ENCODE measurements at regions not wholly inside any gene's neighbourhood (a gene's known extent, or its start where the extent isn't known, plus 50 kb on each side); places are given as distances from the start of the nearest gene placed in this dataset.
"Not testable (repeated sequence)": the region's sequence is repeated elsewhere in the genome, so short reads cannot be mapped to it uniquely, and the experiment has no call there.

- TF ChIP-seq STAT6 (CRISPR knock-in tag; conservative IDR thresholded peaks at IDR 0.05; ENCODE audit: low read depth), result no peak
- TF ChIP-seq MYBL2 (CRISPR knock-in tag; IDR thresholded peaks at IDR 0.05), result no peak
- no peak for TF ChIP-seq ZBTB21 (CRISPR knock-in tag; IDR thresholded peaks at IDR 0.05; ENCODE audit: borderline replicate concordance)
- no peak for TF ChIP-seq ATF3 (CRISPR knock-in tag; conservative IDR thresholded peaks at IDR 0.05)
- TF ChIP-seq PRDM15 (CRISPR knock-in tag; IDR thresholded peaks at IDR 0.05), result no peak
- no peak for TF ChIP-seq SMAD3 (CRISPR knock-in tag; IDR thresholded peaks at IDR 0.05; ENCODE audit: borderline replicate concordance)
- TF ChIP-seq PREB (CRISPR knock-in tag; IDR thresholded peaks at IDR 0.05; ENCODE audit: borderline replicate concordance), result no peak
- TF ChIP-seq ZNF263 (CRISPR knock-in tag; IDR thresholded peaks at IDR 0.05; ENCODE audit: low read depth), result no peak
- no peak for TF ChIP-seq ZNF396 (CRISPR knock-in tag; IDR thresholded peaks at IDR 0.05; ENCODE audit: borderline replicate concordance)
- no peak for TF ChIP-seq ZMAT4 (CRISPR knock-in tag; IDR thresholded peaks at IDR 0.05)
Measured at GRCh38 chr20:22052025-22052650, 346.7 kb downstream of the PAX1 start (continued).

GRCh38 chr20:22045956-22046507 is 340.6 kb downstream of the PAX1 start:
- not testable (repeated sequence) for ATAC-seq, H3K4me3 Mint-ChIP-seq, H3K27ac Mint-ChIP-seq
- Mint-ChIP-seq H3K27me3 (ENCODE audit: low read depth) (peaks cover 14% of the 10 kb centered on the region), H3K9me3 (peaks cover 41% of the 10 kb centered on the region), H3K36me3 (peaks cover 27% of the 10 kb centered on the region), H3K4me1 (peaks cover 28% of the 10 kb centered on the region)
- ChIA-PET CTCF (interaction anchor here (1.4 kb wide), 1 partner anchor 237 kb away, joined by 3 read pairs; no protein-coding TSS in a partner anchor), POLR2A (interaction anchor here (1.0 kb wide), 1 partner anchor 13 kb away, joined by 3 read pairs; no protein-coding TSS in a partner anchor)
- DNase-seq (ENCODE audit: low spot score), result peak; percentile 56
- TF ChIP-seq ZNF281 (CRISPR knock-in tag; IDR thresholded peaks at IDR 0.05) (peak; percentile 72; the same call in 1 of the 2 replicates), FOXK1 (CRISPR knock-in tag; IDR thresholded peaks at IDR 0.05) (peak; percentile 72; the same call in 1 of the 2 replicates)
